ENCODE measurements at regions not wholly inside any gene's neighbourhood (a gene's known extent, or its start where the extent isn't known, plus 50 kb on each side); places are given as distances from the start of the nearest gene placed in this dataset.
"Not testable (repeated sequence)": the region's sequence is repeated elsewhere in the genome, so short reads cannot be mapped to it uniquely, and the experiment has no call there.

DNA sequence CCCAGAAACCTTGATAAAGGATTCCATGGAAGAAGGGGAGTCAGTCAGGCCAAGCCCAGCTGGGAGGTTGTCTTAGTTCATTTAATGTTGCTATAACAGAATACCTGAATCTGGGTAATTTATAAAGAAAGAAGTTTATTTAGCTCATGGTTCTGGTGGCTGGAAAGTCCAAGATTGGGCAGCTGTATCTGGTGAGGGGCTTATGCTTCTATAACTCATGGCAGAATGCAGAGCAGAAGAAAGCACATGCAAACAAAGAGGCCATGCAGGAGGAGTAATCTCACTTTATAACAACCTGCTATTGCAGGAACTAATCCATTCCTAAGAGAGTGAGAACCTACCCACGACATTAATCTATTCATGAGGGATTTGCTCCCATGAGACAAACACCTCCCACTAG lies 54.2 kb upstream of the ANKRD1 start:
- DNase-seq, result no peak

GRCh38 chr10:90977162-90977854 lies 56.4 kb upstream of the ANKRD1 start:
- no peak for DNase-seq

GRCh38 chr10:90977855-90978486 lies 57.1 kb upstream of the ANKRD1 start:
- no peak for DNase-seq

- DNase-seq, result no peak
These were observed 61.6 kb upstream of the ANKRD1 start for GRCh38 chr10:90982406-90983008.

- no peak for DNase-seq
These were observed 63.1 kb upstream of the ANKRD1 start for GRCh38 chr10:90983914-90984549.

GRCh38 chr10:90984898-90985297 lies 64.0 kb upstream of the ANKRD1 start:
- no peak for DNase-seq

DNA sequence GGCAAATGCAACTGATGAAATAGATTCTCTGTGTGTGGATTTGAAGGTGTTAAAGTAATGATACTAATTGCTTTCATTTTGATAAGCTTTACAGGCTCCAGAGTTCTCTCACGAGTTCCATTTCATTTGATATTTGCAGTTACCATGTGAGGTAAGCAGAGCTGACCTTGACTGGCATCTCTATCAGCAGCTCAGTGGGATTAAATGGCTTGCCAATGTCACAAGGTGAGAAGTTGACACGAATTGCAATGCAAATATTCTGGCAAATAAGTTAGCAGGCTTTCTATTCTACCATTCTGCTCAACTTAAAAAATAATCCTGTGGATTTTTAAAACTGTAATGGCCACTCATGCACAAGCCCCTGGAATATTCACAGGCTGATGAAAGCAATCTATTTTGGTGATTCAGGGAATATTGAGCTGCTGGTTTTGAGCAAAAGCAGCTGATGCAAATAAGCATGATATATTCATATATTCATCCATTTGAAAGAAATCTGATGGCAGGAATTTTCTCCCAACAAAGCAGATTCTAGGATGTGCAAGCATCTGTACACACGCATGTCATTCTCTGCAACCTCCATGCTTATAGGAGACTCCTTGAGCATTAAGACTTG lies 64.5 kb upstream of the ANKRD1 start:
- no peak for DNase-seq

DNA sequence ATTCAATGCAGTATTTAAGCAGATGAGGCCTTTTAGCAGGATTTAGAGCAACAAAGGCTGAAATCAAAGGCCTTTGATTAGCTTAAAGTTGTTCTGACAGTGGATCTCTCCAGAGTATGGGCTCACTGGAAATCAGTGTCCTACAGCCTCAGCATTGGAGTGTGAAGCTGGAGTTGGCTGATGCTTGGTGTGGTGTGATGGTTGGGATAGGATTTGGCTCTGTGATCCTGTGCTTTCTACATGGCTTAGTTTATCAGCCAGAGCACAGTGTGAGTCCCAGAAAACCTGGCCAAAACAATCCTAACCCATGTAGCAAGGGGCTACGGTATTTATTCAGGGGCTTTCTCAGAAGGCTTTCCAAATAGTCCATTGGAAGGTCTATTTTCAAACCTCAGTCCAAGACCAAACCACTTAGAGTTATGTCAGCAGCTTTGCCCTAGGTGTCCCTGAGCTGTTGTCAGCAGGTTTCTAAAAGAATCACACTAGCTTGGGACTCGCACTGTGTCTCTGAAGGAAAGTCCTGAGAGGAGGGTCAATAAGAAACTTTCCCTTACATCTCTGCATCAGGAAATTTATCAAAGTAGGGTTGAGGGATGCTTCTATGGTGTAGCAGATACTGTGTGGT lies 65.4 kb upstream of the ANKRD1 start:
- DNase-seq, result no peak

- DNase-seq, result no peak
These were observed 66.0 kb upstream of the ANKRD1 start for GRCh38 chr10:90986870-90987269.

DNA sequence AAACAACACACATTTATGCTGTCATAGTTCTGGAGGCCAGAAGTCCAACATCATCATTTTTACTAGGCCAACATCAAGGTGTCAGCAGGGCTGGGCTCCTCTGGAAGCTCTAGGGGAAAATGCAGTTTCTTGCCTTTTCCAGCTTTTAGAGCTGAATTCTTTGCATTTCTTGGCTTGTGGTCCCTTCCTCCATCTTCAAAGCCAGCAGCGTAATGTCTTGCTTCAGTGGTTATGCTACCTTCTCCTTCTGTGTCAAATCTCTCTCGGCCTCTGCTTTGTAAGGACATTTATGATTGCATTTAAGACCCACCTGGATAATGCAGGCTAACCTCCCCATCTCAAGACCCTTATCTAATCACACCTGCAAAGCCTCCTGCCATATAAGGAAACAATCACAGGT lies 66.5 kb upstream of the ANKRD1 start:
- DNase-seq, result no peak

DNA sequence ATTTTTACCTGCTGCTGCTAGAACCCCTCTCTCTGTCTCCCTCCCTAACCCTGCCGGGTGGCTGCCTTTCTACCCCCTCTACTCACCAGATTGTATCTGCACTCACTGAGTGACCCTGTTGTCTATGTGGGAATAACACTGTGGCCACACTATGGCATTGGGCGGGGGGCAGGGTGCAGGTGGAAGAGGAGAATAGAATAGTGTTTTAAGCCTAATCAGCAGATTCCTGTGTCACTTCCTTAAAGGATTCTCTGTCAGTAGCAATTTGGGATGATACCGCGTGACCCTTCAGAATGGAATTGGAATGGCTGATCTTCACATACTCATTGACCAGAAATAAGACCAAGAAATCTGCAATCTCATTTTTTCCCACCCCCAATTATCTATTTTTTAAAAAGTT lies 67.1 kb upstream of the ANKRD1 start:
- no peak for DNase-seq

DNA sequence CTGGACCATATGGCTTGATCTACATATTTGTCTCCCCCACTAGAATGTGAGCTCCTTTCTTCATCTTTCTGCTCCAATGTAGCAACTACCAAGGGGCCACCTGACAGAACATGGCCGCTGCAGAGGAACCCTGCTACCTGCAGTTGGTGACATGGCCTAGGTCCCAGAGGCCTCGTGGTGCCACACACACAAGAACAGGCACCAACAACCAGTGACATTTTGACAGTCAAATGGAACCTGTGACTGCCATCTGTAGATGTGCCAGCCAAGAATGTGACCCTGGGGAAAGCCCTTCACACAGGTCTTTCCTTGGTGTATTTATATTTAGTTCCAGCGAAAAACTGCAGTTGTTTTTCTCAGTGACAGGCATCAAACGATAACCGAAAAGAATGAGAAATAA lies 67.9 kb upstream of the ANKRD1 start:
- no peak for DNase-seq

- no peak for DNase-seq
These were observed 68.5 kb upstream of the ANKRD1 start for GRCh38 chr10:90989378-90989777.

- no peak for DNase-seq
These were observed 71.6 kb upstream of the ANKRD1 start for GRCh38 chr10:90992462-90992861.

- DNase-seq, result no peak
These were observed 72.5 kb upstream of the ANKRD1 start for GRCh38 chr10:90993340-90993739.

DNA sequence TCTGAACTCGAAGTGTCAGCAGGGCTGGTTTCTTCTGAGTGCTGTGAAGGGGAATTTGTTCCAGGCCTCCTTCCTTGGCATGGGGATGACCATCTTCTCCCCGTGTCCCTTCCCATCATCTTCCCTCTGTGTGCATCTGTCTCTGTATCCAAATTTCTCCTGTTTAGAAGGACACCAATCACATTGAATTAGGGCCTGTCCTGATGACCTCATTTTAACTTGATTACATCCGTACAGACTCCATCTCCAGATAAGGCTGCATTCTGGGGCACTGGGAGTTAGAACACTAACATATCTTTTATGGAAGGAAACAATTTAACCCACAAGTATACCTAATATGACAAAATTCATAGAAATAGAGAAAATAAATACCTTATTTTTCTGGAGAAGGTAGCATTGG lies 76.8 kb upstream of the ANKRD1 start:
- DNase-seq, result no peak

- no peak for DNase-seq
These were observed 78.0 kb upstream of the ANKRD1 start for GRCh38 chr10:90998733-90999511.

GRCh38 chr10:90999512-91000172 lies 78.8 kb upstream of the ANKRD1 start:
- DNase-seq, result no peak

- no peak for DNase-seq
These were observed 79.6 kb upstream of the ANKRD1 start for GRCh38 chr10:91000470-91000869.

DNA sequence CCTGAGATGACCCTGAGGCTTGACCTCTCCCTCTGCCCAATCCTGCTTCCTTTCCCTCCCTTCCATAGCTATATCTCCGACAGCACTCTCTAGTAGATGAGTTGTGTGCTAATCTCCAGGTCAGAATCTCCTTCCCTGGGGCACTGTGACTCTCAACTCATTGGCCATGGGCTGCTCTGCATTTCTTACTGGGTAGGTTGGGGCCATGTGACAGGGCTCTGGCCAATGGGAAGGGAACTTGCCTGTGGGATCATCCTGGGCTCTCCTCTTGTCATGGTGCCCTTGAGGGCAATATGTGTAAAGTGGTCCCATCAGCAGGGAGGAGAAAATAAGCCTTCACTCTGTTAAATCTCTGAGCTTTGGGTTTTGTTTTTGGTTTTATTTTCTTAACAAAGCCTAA lies 80.1 kb upstream of the ANKRD1 start:
- no peak for DNase-seq

- DNase-seq, result no peak
These were observed 81.8 kb upstream of the ANKRD1 start for GRCh38 chr10:91002656-91003055.

GRCh38 chr10:91003379-91003778 lies 82.5 kb upstream of the ANKRD1 start:
- not testable (repeated sequence) for DNase-seq
